GM23248 (cell line): ENCODE measurements at regions not wholly inside any gene's neighbourhood (a gene's known extent, or its start where the extent isn't known, plus 50 kb on each side); places are given as distances from the start of the nearest gene placed in this dataset.

Experiments
- EZH2 ChIP-seq: fragments of 200-600 bp; sonication (generic); IDR thresholded peaks from 2 replicates; pipeline ENCODE4 v1.6.1; 2018; ENCODE audit warnings: antibody characterized with exemption, mild to moderate bottlenecking; ENCODE audit not compliant: insufficient read depth, poor library complexity, severe bottlenecking
- EZH2phosphoT487 ChIP-seq: fragments of 200-600 bp; sonication (generic); IDR thresholded peaks from 2 replicates; pipeline ENCODE4 v1.6.1; 2018; ENCODE audit warnings: antibody characterized with exemption, moderate library complexity, mild to moderate bottlenecking, low read depth; ENCODE audit not compliant: insufficient read depth

DNA sequence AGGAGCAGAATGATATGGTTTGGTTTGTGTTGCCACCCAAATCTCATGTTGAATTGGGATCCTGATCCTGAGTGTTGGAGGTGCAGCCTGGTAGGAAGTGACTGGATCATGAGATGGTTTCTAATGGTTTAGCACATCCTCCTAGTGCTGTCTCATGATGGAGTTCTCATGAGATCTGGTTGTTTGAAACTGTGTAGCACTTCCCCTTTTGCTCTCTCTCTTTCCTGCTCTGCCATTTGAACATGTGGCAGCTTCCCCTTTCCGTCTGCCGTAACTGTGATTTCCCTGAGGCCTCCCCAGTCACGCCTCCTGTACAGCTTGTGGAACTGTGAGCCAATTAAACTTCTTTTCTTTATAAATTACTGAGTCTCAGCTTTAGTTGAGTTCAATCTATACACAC lies 756.8 kb upstream of the CDH6 start:
- no peak for TF ChIP-seq EZH2
- TF ChIP-seq EZH2phosphoT487 = no peak
